Kidney glomerular epithelial cell (primary cell): ENCODE measurements at regions not wholly inside any gene's neighbourhood (a gene's known extent, or its start where the extent isn't known, plus 50 kb on each side); places are given as distances from the start of the nearest gene placed in this dataset.
"Not testable (repeated sequence)": the region's sequence is repeated elsewhere in the genome, so short reads cannot be mapped to it uniquely, and the experiment has no call there.

ENCODE experiments used
- DNase-seq: peaks from one replicate; lab custom pipeline; 2025; lab: John Stamatoyannopoulos, UW

- DNase-seq = not testable (repeated sequence)
These were observed 533.3 kb downstream of the RPIA start for GRCh38 chr2:89224803-89225202.

- DNase-seq = not testable (repeated sequence)
These were observed 538.5 kb downstream of the RPIA start for GRCh38 chr2:89229979-89230378.

GRCh38 chr2:89231241-89231640 is 539.8 kb downstream of the RPIA start:
- not testable (repeated sequence) for DNase-seq

GRCh38 chr2:89233931-89234330 is 542.5 kb downstream of the RPIA start:
- DNase-seq = not testable (repeated sequence)

- not testable (repeated sequence) for DNase-seq
These were observed 543.5 kb downstream of the RPIA start for GRCh38 chr2:89234818-89235466.

GRCh38 chr2:89236832-89237450 is 545.5 kb downstream of the RPIA start:
- DNase-seq = not testable (repeated sequence)

GRCh38 chr2:89237783-89238182 is 546.3 kb downstream of the RPIA start:
- DNase-seq = not testable (repeated sequence)

- not testable (repeated sequence) for DNase-seq
These were observed 551.7 kb downstream of the RPIA start for GRCh38 chr2:89243114-89243700.

GRCh38 chr2:89244407-89244806 is 552.9 kb downstream of the RPIA start:
- not testable (repeated sequence) for DNase-seq

GRCh38 chr2:89245478-89245877 is 554.0 kb downstream of the RPIA start:
- DNase-seq = not testable (repeated sequence)

- not testable (repeated sequence) for DNase-seq
These were observed 554.6 kb downstream of the RPIA start for GRCh38 chr2:89246027-89246426.

GRCh38 chr2:89246620-89247019 is 555.1 kb downstream of the RPIA start:
- not testable (repeated sequence) for DNase-seq

GRCh38 chr2:89255013-89255412 is 563.5 kb downstream of the RPIA start:
- not testable (repeated sequence) for DNase-seq

- not testable (repeated sequence) for DNase-seq
These were observed 582.0 kb downstream of the RPIA start for GRCh38 chr2:89273443-89273842.

- DNase-seq = not testable (repeated sequence)
These were observed 589.1 kb downstream of the RPIA start for GRCh38 chr2:89280536-89280935.

GRCh38 chr2:89286448-89287080 is 595.1 kb downstream of the RPIA start:
- DNase-seq = not testable (repeated sequence)

- not testable (repeated sequence) for DNase-seq
These were observed 595.6 kb downstream of the RPIA start for GRCh38 chr2:89287084-89287483.

- DNase-seq = not testable (repeated sequence)
These were observed 600.3 kb downstream of the RPIA start for GRCh38 chr2:89291717-89292298.

- DNase-seq = not testable (repeated sequence)
These were observed 601.9 kb downstream of the RPIA start for GRCh38 chr2:89293399-89293798.

- not testable (repeated sequence) for DNase-seq
These were observed 602.9 kb downstream of the RPIA start for GRCh38 chr2:89294335-89294734.

- not testable (repeated sequence) for DNase-seq
These were observed 605.4 kb downstream of the RPIA start for GRCh38 chr2:89296820-89297398.

- not testable (repeated sequence) for DNase-seq
These were observed 607.7 kb downstream of the RPIA start for GRCh38 chr2:89299196-89299595.
